DOHH2 (cell line): ENCODE measurements at regions not wholly inside any gene's neighbourhood (a gene's known extent, or its start where the extent isn't known, plus 50 kb on each side); places are given as distances from the start of the nearest gene placed in this dataset.

Experiments
- H3F3A ChIP-seq: fragments of 200-600 bp; sonication (generic), shearing (Covaris generic); 2 replicates; pipeline ENCODE4 v1.6.0; 2016; ENCODE audit warnings: antibody characterized with exemption, mild to moderate bottlenecking; ENCODE audit not compliant: control insufficient read depth, insufficient read depth
- H3K27ac ChIP-seq: fragments of 200-600 bp; sonication (generic); 2 replicates; pipeline ENCODE4 v1.5.1; 2014; ENCODE audit warnings: low read depth, mild to moderate bottlenecking, low read length, moderate library complexity
- H3K27me3 ChIP-seq: fragments of 200-600 bp; sonication (generic); 2 replicates; pipeline ENCODE4 v1.6.1; 2014; ENCODE audit warnings: mild to moderate bottlenecking, low read length, mixed read lengths; ENCODE audit not compliant: control insufficient read depth
- H3K36me3 ChIP-seq: fragments of 200-600 bp; sonication (generic); 2 replicates; pipeline ENCODE4 v1.6.1; 2014; ENCODE audit warnings: mild to moderate bottlenecking, low read length, moderate library complexity, mixed read lengths; ENCODE audit not compliant: control insufficient read depth
- H3K4me1 ChIP-seq: fragments of 200-600 bp; sonication (generic); 2 replicates; pipeline ENCODE4 v1.6.1; 2014; ENCODE audit warnings: mild to moderate bottlenecking, low read length, mixed read lengths; ENCODE audit not compliant: control insufficient read depth
- H3K4me2 ChIP-seq: fragments of 200-600 bp; sonication (generic); 2 replicates; pipeline ENCODE4 v1.6.0; 2014; ENCODE audit warnings: mild to moderate bottlenecking, low read length, moderate library complexity
- H3K4me3 ChIP-seq: fragments of 200-600 bp; sonication (generic); 2 replicates; pipeline ENCODE4 v1.5.1; 2014; ENCODE audit warnings: mild to moderate bottlenecking, low read length, mixed read lengths
- H3K79me2 ChIP-seq: fragments of 200-600 bp; sonication (generic); 2 replicates; pipeline ENCODE4 v1.6.1; 2014; ENCODE audit warnings: mild to moderate bottlenecking, low read length, mixed read lengths; ENCODE audit not compliant: control insufficient read depth
- H3K9me2 ChIP-seq: fragments of 200-600 bp; sonication (generic); replicated peaks from 2 replicates; pipeline ENCODE4 v1.6.1; 2014; ENCODE audit warnings: mild to moderate bottlenecking, low read length, mixed read lengths; ENCODE audit not compliant: control insufficient read depth
- H3K9me3 ChIP-seq: fragments of 200-600 bp; sonication (generic); 2 replicates; pipeline ENCODE4 v1.6.1; 2014; ENCODE audit warnings: antibody characterized with exemption, low read length, mixed read lengths; ENCODE audit not compliant: control insufficient read depth, insufficient read depth
- H4K20me1 ChIP-seq: fragments of 200-600 bp; sonication (generic); 2 replicates; pipeline ENCODE4 v1.6.0; 2014; ENCODE audit warnings: low read depth, mild to moderate bottlenecking, antibody characterized with exemption, low read length, moderate library complexity; ENCODE audit not compliant: control insufficient read depth, insufficient read depth
- EZH2phosphoT487 ChIP-seq: fragments of 200-600 bp; sonication (generic); IDR thresholded peaks from 2 replicates; pipeline ENCODE4 v1.6.1; 2017; ENCODE audit warnings: borderline replicate concordance, mild to moderate bottlenecking, antibody characterized with exemption, low read length, moderate library complexity, mixed read lengths
- TF ChIP-seq, protein P1 (sequence below): fragments of 200-600 bp; sonication (generic); IDR thresholded peaks from one replicate; pipeline ENCODE4 v1.5.1; 2014; ENCODE audit warnings: antibody characterized with exemption, mild to moderate bottlenecking, low read depth, low read length; ENCODE audit not compliant: poor library complexity, severe bottlenecking

DNA sequence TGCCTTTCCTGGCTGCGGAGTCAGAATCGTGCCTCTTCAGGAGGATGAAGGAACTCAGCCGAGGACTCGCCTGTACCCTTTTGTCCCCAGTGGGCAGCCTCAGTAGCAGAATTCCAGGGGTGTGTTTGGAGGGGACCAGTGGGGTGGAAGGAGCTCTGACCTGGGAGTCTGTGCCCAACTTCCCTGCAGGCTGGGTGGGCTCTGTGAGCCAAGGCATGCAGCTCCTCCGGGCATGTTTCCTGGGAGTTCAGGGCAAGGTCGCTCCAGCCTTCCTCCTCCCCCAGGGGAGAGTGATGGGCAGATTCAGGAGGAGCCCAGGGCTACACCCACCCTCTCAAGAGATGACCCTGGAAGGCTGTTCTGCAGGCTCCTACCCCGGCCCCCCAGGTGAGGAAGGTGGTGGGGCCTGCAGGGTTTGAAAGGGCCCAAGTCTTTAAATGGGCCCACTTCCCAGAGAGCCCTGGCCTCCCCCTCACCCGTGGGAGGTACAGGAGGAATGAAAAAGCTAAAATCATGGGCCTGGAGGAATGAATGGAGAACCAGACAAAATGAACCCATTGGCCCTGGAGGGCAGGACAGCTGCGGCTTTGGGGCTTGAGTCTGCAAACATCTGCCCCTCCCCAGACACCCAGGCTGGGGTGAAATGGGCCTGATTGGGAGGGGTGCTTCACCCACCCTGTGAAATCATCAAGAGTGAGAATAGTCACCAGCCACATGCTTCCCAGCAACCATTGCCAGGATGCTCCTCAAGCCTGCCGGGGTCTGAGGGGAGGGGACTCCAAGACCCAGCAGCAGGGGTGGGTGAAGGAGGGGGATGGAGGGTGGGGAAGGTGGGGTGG is 77.6 kb upstream of the PMEPA1 start:
- no peaks in the 10 kb centered on the region for H3F3A ChIP-seq
- H3K9me2 ChIP-seq, result no peaks in the 10 kb centered on the region
- H3K9me3 ChIP-seq, result no peaks in the 10 kb centered on the region
- TF ChIP-seq, protein P1, sequence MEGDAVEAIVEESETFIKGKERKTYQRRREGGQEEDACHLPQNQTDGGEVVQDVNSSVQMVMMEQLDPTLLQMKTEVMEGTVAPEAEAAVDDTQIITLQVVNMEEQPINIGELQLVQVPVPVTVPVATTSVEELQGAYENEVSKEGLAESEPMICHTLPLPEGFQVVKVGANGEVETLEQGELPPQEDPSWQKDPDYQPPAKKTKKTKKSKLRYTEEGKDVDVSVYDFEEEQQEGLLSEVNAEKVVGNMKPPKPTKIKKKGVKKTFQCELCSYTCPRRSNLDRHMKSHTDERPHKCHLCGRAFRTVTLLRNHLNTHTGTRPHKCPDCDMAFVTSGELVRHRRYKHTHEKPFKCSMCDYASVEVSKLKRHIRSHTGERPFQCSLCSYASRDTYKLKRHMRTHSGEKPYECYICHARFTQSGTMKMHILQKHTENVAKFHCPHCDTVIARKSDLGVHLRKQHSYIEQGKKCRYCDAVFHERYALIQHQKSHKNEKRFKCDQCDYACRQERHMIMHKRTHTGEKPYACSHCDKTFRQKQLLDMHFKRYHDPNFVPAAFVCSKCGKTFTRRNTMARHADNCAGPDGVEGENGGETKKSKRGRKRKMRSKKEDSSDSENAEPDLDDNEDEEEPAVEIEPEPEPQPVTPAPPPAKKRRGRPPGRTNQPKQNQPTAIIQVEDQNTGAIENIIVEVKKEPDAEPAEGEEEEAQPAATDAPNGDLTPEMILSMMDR, result no peak
- no peak for TF ChIP-seq EZH2phosphoT487
- no peaks in the 10 kb centered on the region for H4K20me1 ChIP-seq
- H3K79me2 ChIP-seq, result no peaks in the 10 kb centered on the region
- H3K27me3 ChIP-seq, result peaks cover 12% of the 10 kb centered on the region
- no peaks in the 10 kb centered on the region for H3K4me1 ChIP-seq
- no peak overlapping the region for H3K4me2 ChIP-seq
- no peak overlapping the region for H3K4me3 ChIP-seq
- no peaks in the 10 kb centered on the region for H3K36me3 ChIP-seq
- H3K27ac ChIP-seq, result no peak overlapping the region

DNA sequence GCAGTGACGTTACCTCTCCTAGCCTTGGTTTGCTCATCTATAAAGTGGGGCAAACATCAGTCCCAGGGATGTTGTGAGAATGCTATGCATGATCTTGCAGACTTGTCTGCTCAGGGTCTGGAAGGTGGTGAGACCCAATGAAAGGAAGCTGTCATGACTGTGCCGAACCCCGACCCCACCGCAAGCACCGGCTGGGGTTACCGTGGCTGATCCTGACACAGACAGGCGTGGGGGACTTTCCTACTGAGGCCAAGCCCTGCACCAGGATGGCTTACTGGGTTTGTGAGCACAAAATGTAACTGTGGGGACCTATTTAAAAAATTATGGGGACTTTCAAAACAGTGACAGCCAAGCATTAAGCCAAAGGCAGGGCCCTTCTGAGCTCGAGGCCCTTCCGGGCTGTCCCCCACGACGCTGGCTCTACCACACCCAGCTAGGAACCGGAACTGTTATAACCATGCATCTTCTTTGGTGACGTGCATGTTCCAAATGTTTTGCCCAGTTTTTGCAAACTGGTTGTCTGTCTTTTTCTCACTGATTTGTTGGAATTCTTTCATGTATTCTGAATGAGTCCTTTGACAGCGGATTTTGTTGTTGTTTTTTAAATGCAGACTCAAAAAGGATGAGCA is 76.6 kb upstream of the PMEPA1 start:
- Histone ChIP-seq H3K79me2 (no peaks in the 10 kb centered on the region), H3K9me3 (no peaks in the 10 kb centered on the region), H3K27me3 (peaks cover 13% of the 10 kb centered on the region), H3K36me3 (no peaks in the 10 kb centered on the region), H3K4me2 (no peak overlapping the region), H3K9me2 (no peaks in the 10 kb centered on the region), H3K4me1 (no peaks in the 10 kb centered on the region), H4K20me1 (no peaks in the 10 kb centered on the region), H3K27ac (no peak overlapping the region), H3K4me3 (no peak overlapping the region), H3F3A (no peaks in the 10 kb centered on the region)
- TF ChIP-seq EZH2phosphoT487, result no peak
- TF ChIP-seq, protein P1, result no peak

DNA sequence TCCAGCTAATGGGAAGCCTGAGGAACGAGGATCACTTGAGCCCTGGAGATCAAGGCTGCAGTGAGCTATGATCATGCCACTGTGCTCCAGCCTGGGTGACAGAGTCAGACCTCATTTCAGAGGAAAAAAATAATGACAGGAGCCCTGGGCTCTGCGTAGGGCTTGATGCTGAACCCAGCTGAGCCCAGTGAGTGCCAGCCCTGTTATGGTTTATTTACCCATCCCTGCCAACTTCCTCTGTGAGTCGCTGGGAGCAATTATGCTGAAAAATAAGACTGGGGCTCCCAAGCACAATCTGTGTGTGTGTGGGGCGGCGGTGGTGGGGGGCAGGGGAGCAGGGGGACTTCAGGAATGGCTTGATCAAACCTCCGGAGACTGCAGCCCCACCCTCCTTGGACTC is 75.9 kb upstream of the PMEPA1 start:
- TF ChIP-seq, protein P1, result no peak
- TF ChIP-seq EZH2phosphoT487, result no peak
- Histone ChIP-seq H3K79me2 (no peaks in the 10 kb centered on the region), H3K9me2 (no peaks in the 10 kb centered on the region), H3K4me2 (no peak overlapping the region), H4K20me1 (no peaks in the 10 kb centered on the region), H3K27ac (no peak overlapping the region), H3K4me3 (no peak overlapping the region), H3K4me1 (no peaks in the 10 kb centered on the region), H3K9me3 (no peaks in the 10 kb centered on the region), H3K27me3 (peaks cover 13% of the 10 kb centered on the region), H3F3A (no peaks in the 10 kb centered on the region), H3K36me3 (no peaks in the 10 kb centered on the region)
